IMR-90 (cell line): ENCODE measurements at regions not wholly inside any gene's neighbourhood (a gene's known extent, or its start where the extent isn't known, plus 50 kb on each side); places are given as distances from the start of the nearest gene placed in this dataset.

Experiments used
- ATAC-seq: fragments of 200-7000 bp; cut with Tn5 transposase; 2 replicates; pipeline ENCODE4 v1.9.1; 2020; ENCODE audit warnings: low read depth, mild to moderate bottlenecking, moderate library complexity
- BruUV-seq: library from RNA; stranded (reverse); fragments of 400-500 nt; replicated peaks from 2 replicates; lab custom pipeline; 2021; lab: Mats Ljungman, UMichigan
- CTCF ChIA-PET: fragments of 300-600 bp; formaldehyde crosslinking; extraction: SDS; loops from one replicate; lab custom pipeline; 2021; ENCODE audit warnings: antibody characterized with exemption; lab: Yijun Ruan, JAX
- POLR2A ChIA-PET: fragments of 300-600 bp; sonication (Branson Sonifier 250); formaldehyde crosslinking; loops from one replicate; lab custom pipeline; 2022; ENCODE audit warnings: antibody characterized with exemption; ENCODE audit not compliant: unreplicated experiment; lab: Charles Lee
- DNase-seq: peaks from one replicate; pipeline ENCODE4 v3.0.0; 2013
- H2AFZ ChIP-seq: replicated peaks from 2 replicates; pipeline ENCODE3; 2013; ENCODE audit warnings: low read length, mild to moderate bottlenecking; ENCODE audit not compliant: poor library complexity
- H2AK5ac ChIP-seq: 2 replicates; pipeline ENCODE4 v1.6.1; 2013; ENCODE audit warnings: low read depth, low read length, inconsistent platforms
- H2AK9ac ChIP-seq: replicated peaks from 2 replicates; pipeline ENCODE3; 2013; ENCODE audit warnings: mild to moderate bottlenecking, low read depth, low read length, moderate library complexity; ENCODE audit not compliant: poor library complexity
- H2BK120ac ChIP-seq: 2 replicates; pipeline ENCODE4 v1.6.1; 2013; ENCODE audit warnings: low read depth, low read length, inconsistent platforms
- H2BK15ac ChIP-seq: 3 replicates; pipeline ENCODE4 v1.6.1; 2013; ENCODE audit warnings: low read depth, low read length, inconsistent platforms
- H2BK20ac ChIP-seq: 2 replicates; pipeline ENCODE4 v1.6.1; 2013; ENCODE audit warnings: low read depth, mild to moderate bottlenecking, inconsistent platforms, low read length, moderate library complexity
- H2BK5ac ChIP-seq: 2 replicates; pipeline ENCODE4 v1.6.1; 2013; ENCODE audit warnings: mild to moderate bottlenecking, low read depth, low read length, inconsistent platforms; ENCODE audit not compliant: poor library complexity, severe bottlenecking
- H3K14ac ChIP-seq: replicated peaks from 2 replicates; pipeline ENCODE4 v1.6.1; 2013; ENCODE audit warnings: low read depth, low read length, inconsistent platforms
- H3K18ac ChIP-seq: 2 replicates; pipeline ENCODE4 v1.6.1; 2013; ENCODE audit warnings: low read depth, low read length, control low read depth
- H3K23ac ChIP-seq: 2 replicates; pipeline ENCODE4 v1.6.1; 2013; ENCODE audit warnings: low read depth, low read length, inconsistent platforms
- H3K27ac ChIP-seq: 2 replicates; pipeline ENCODE4 v1.5.1; 2013; ENCODE audit warnings: mild to moderate bottlenecking, control low read depth, low read length; ENCODE audit not compliant: insufficient read depth
- H3K27me3 ChIP-seq: 2 replicates; pipeline ENCODE4 v1.6.1; 2013; ENCODE audit warnings: low read length; ENCODE audit not compliant: control insufficient read depth, insufficient read depth
- H3K36me3 ChIP-seq: 2 replicates; pipeline ENCODE4 v1.6.1; 2013; ENCODE audit warnings: low read length, mixed read lengths; ENCODE audit not compliant: control insufficient read depth, insufficient read depth
- H3K4ac ChIP-seq: 2 replicates; pipeline ENCODE4 v1.6.1; 2013; ENCODE audit warnings: low read depth, low read length, inconsistent platforms
- H3K4me1 ChIP-seq: 2 replicates; pipeline ENCODE4 v1.6.1; 2013; ENCODE audit warnings: low read length, mixed read lengths; ENCODE audit not compliant: control insufficient read depth, insufficient read depth
- H3K4me2 ChIP-seq: 2 replicates; pipeline ENCODE4 v1.6.1; 2013; ENCODE audit warnings: low read depth, mild to moderate bottlenecking, control low read depth, low read length, moderate library complexity
- H3K4me3 ChIP-seq: 2 replicates; pipeline ENCODE4 v1.5.1; 2013; ENCODE audit warnings: low read depth, mild to moderate bottlenecking, control low read depth, low read length, moderate library complexity; ENCODE audit not compliant: insufficient read depth
- H3K56ac ChIP-seq: 2 replicates; pipeline ENCODE4 v1.6.1; 2013; ENCODE audit warnings: low read length, inconsistent platforms; ENCODE audit not compliant: insufficient read depth; ENCODE audit errors: extremely low read depth
- H3K79me1 ChIP-seq, 2 experiments: 2 replicates each; pipeline ENCODE4 v1.6.1; 2013; ENCODE audit warnings: low read length in 2 of 2, inconsistent platforms in 1 of 2, low read depth in 1 of 2
- H3K9ac ChIP-seq: 2 replicates; pipeline ENCODE4 v1.6.1; 2013; ENCODE audit warnings: low read depth, low read length, control low read depth
- H3K9me1 ChIP-seq: 2 replicates; pipeline ENCODE4 v1.6.1; 2013; ENCODE audit warnings: low read length, inconsistent platforms; ENCODE audit not compliant: insufficient read depth
- H3K9me3 ChIP-seq: 2 replicates; pipeline ENCODE4 v1.6.1; 2013; ENCODE audit warnings: low read length; ENCODE audit not compliant: control insufficient read depth, insufficient read depth
- H4K20me1 ChIP-seq: 2 replicates; pipeline ENCODE4 v1.6.1; 2013; ENCODE audit warnings: low read length, inconsistent platforms; ENCODE audit not compliant: insufficient read depth
- H4K5ac ChIP-seq: 2 replicates; pipeline ENCODE4 v1.6.1; 2013; ENCODE audit warnings: mild to moderate bottlenecking, low read depth, low read length, control low read depth
- H4K8ac ChIP-seq, 2 experiments: 2 replicates each; pipeline ENCODE4 v1.6.1; 2013; ENCODE audit warnings: low read depth in 2 of 2, low read length in 2 of 2, control low read depth in 1 of 2, inconsistent platforms in 1 of 2
- H4K91ac ChIP-seq: 2 replicates; pipeline ENCODE4 v1.6.1; 2013; ENCODE audit warnings: low read depth, low read length, inconsistent platforms; ENCODE audit not compliant: insufficient read depth
- BHLHE40 ChIP-seq: fragments of 150-350 bp; IDR thresholded peaks from 2 replicates; pipeline ENCODE4 v1.6.1; 2016; ENCODE audit warnings: mild to moderate bottlenecking, low read depth, low read length
- CEBPB ChIP-seq: IDR thresholded peaks from 2 replicates; pipeline ENCODE4 v1.6.1; 2012; ENCODE audit warnings: low read depth, low read length, improper control_type of control experiment
- CHD1 ChIP-seq: IDR thresholded peaks from 2 replicates; pipeline ENCODE4 v1.6.1; 2012; ENCODE audit warnings: low read depth, low read length, improper control_type of control experiment
- CTCF ChIP-seq: conservative IDR thresholded peaks from 2 replicates; pipeline ENCODE4 v1.5.1; 2012; ENCODE audit warnings: mild to moderate bottlenecking, low read depth, low read length, improper control_type of control experiment
- ELK1 ChIP-seq: fragments of 150-350 bp; IDR thresholded peaks from 2 replicates; pipeline ENCODE4 v1.6.1; 2016; ENCODE audit warnings: low read depth, mild to moderate bottlenecking, low read length, moderate library complexity, borderline replicate concordance
- FOS ChIP-seq: fragments of 150-350 bp; IDR thresholded peaks from 2 replicates; pipeline ENCODE4 v1.6.1; 2016; ENCODE audit warnings: low read depth, low read length
- MAFK ChIP-seq: IDR thresholded peaks from 2 replicates; pipeline ENCODE4 v1.6.1; 2012; ENCODE audit warnings: low read depth, low read length, improper control_type of control experiment
- MAZ ChIP-seq: IDR thresholded peaks from 2 replicates; pipeline ENCODE4 v1.6.1; 2012; ENCODE audit warnings: low read depth, mild to moderate bottlenecking, low read length, improper control_type of control experiment, moderate library complexity, borderline replicate concordance
- MXI1 ChIP-seq: IDR thresholded peaks from 2 replicates; pipeline ENCODE4 v1.6.1; 2012; ENCODE audit warnings: low read depth, mild to moderate bottlenecking, low read length, moderate library complexity, borderline replicate concordance
- NFE2L2 ChIP-seq: fragments of 150-350 bp; IDR thresholded peaks from 2 replicates; pipeline ENCODE4 v1.6.1; 2016; ENCODE audit warnings: low read depth, mild to moderate bottlenecking, low read length
- POLR2A ChIP-seq: IDR thresholded peaks from 2 replicates; pipeline ENCODE4 v1.6.1; 2012; ENCODE audit warnings: mild to moderate bottlenecking, low read depth, low read length
- RAD21 ChIP-seq: IDR thresholded peaks from 2 replicates; pipeline ENCODE4 v1.6.1; 2012; ENCODE audit warnings: low read length, improper control_type of control experiment
- RCOR1 ChIP-seq: IDR thresholded peaks from 2 replicates; pipeline ENCODE4 v1.6.1; 2012; ENCODE audit warnings: mild to moderate bottlenecking, low read length, improper control_type of control experiment; ENCODE audit not compliant: insufficient replicate concordance
- RFX5 ChIP-seq: IDR thresholded peaks from 2 replicates; pipeline ENCODE4 v1.8.0; 2012; ENCODE audit warnings: low read depth, mild to moderate bottlenecking, low read length, moderate library complexity
- SMC3 ChIP-seq: fragments of 150-350 bp; IDR thresholded peaks from 2 replicates; pipeline ENCODE4 v1.6.1; 2016; ENCODE audit warnings: low read depth, mild to moderate bottlenecking, antibody characterized with exemption, low read length, moderate library complexity
- USF2 ChIP-seq: fragments of 150-350 bp; IDR thresholded peaks from 2 replicates; pipeline ENCODE4 v1.6.1; 2017; ENCODE audit warnings: mild to moderate bottlenecking, antibody characterized with exemption, low read length, low read depth
- WGBS, 2 experiments: methylation state at CpG; one replicate each; pipeline versions ENCODE4 v1.1.5 to v1.1.7; 2013; ENCODE audit warnings: missing lambda C conversion rate in 2 of 2; ENCODE audit not compliant: insufficient read length in 1 of 2; ENCODE audit errors: extremely low coverage in 2 of 2; 5-methylcytosine and 5-hydroxymethylcytosine counted together
- dilution Hi-C: fragments of 300-500 bp; cut with HindIII; formaldehyde crosslinking; loops from one replicate; pipeline ENCODE4 v1.14.3; 2018; ENCODE audit warnings: low sequenced_read_pairs; ENCODE audit not compliant: unreplicated experiment
- in situ Hi-C: fragments of 300-500 bp; cut with MboI; formaldehyde crosslinking; loops from 3 replicates; pipeline ENCODE4 v1.14.3; 2019; ENCODE audit warnings: low sequenced_read_pairs, inconsistent platforms, mixed read lengths
- intact Hi-C: fragments of 100-400 bp; cut with micrococcal nuclease; formaldehyde crosslinking; loops from 2 replicates; pipeline ENCODE4 v1.10.0; 2022

- H3K36me3 ChIP-seq, result no peaks in the 10 kb centered on the region
- no peaks in the 10 kb centered on the region for H3K79me1 ChIP-seq
- 3% methylated on average over 3 of the region's 10 CpGs; no CpG with 5 or more reads in 1 of the 2 experiments for WGBS, 2 experiments
- H3K14ac ChIP-seq, result no peak overlapping the region
- no peak for ATAC-seq
- H2BK20ac ChIP-seq, result no peak overlapping the region
- no peak overlapping the region for H3K4me2 ChIP-seq
- no peak overlapping the region for H2BK120ac ChIP-seq
- in situ Hi-C loops (no loop called here), dilution Hi-C loops (no loop called here), intact Hi-C loops (no loop called here)
- no peak overlapping the region for H3K56ac ChIP-seq
- H4K91ac ChIP-seq, result no peak overlapping the region
- no peaks in the 10 kb centered on the region for H4K20me1 ChIP-seq
- no peak overlapping the region for H3K4me3 ChIP-seq
- CTCF ChIA-PET, result no interaction called here
- no peak overlapping the region for H4K8ac ChIP-seq
- H2AK5ac ChIP-seq, result no peak overlapping the region
- no peak overlapping the region for H3K9ac ChIP-seq
- peaks cover 4% of the 10 kb centered on the region for H3K9me3 ChIP-seq
- no peak overlapping the region for H3K27ac ChIP-seq
- H2BK15ac ChIP-seq, result no peak overlapping the region
- no peak overlapping the region for H3K23ac ChIP-seq
- no TSS peak for BruUV-seq
- no peak for DNase-seq
- H3K9me1 ChIP-seq, result no peaks in the 10 kb centered on the region
- TF ChIP-seq POLR2A, result no peak
- TF ChIP-seq USF2, result no peak
- TF ChIP-seq CTCF, result no peak
- no peak for TF ChIP-seq MXI1
- no peak for TF ChIP-seq SMC3
- TF ChIP-seq MAFK, result no peak
- no peak for TF ChIP-seq MAZ
- TF ChIP-seq CHD1, result no peak
- TF ChIP-seq FOS, result no peak
- TF ChIP-seq ELK1, result no peak
- no peak for TF ChIP-seq RFX5
- no peak for TF ChIP-seq NFE2L2
- TF ChIP-seq RCOR1, result no peak
- no peak for TF ChIP-seq BHLHE40
- TF ChIP-seq CEBPB, result no peak
- no peak for TF ChIP-seq RAD21
- H3K18ac ChIP-seq, result no peak overlapping the region
- no peaks in the 10 kb centered on the region for H3K27me3 ChIP-seq
- H4K5ac ChIP-seq, result no peak overlapping the region
- no peak overlapping the region for H3K4ac ChIP-seq
- no peak overlapping the region for H2BK5ac ChIP-seq
- POLR2A ChIA-PET, result no interaction called here
- H2AK9ac ChIP-seq, result no peak overlapping the region
- no peak overlapping the region for H2AFZ ChIP-seq
- no peaks in the 10 kb centered on the region for H3K4me1 ChIP-seq
Measured at GRCh38 chr5:25224316-25224982, 579.7 kb upstream of the CDH10 start.
